ENCODE measurements at regions not wholly inside any gene's neighbourhood (a gene's known extent, or its start where the extent isn't known, plus 50 kb on each side); places are given as distances from the start of the nearest gene placed in this dataset.

DNA sequence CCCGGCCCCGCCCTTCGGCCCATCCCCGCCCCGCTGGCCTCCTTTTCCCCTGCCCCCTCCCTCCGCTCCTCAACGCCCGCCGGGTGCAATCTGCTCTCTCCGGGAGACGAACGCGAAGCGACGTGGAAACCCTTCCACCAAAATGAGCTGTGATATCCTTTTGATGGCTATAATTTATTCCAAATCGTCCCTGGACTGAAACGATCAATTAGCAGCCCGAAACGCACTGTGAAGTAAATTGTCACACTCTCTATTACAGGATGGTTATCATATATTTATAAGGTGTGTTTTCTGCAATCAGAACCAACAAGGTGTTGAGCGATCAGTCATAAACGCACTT lies 134.6 kb upstream of the BARHL2 start:
- Histone ChIP-seq H3K4me1 (ENCODE audit: control insufficient read depth, insufficient read depth, low read length) (0 out of 2 replicates have a peak, but pooled peaks cover 3% of the 10 kb centered on the region), H3K27me3 (ENCODE audit: control insufficient read depth, insufficient read depth, low read length) (no peaks in the 10 kb centered on the region), H3K4me3 (ENCODE audit: low read depth in 2 of 2, low read length in 2 of 2) (peak overlapping the region; percentile 75 to 85), H3K27ac (ENCODE audit: low read length) (peak overlapping the region; percentile 25; the same call in 1 of the 2 replicates), H3K9me3 (ENCODE audit: control insufficient read depth, insufficient read depth, low read depth, low read length) (no peaks in the 10 kb centered on the region), H3K36me3 (ENCODE audit: control insufficient read depth, insufficient read depth, low read length) (no peaks in the 10 kb centered on the region)
- ATAC-seq (no peak; the same call in 1 of the 2 replicates), DNase-seq (ENCODE audit: low read depth, low spot score) (no peak)
- ChIA-PET POLR2A (no interaction called here), CTCF (interaction anchor here (0.6 to 1.4 kb wide), 5 partner anchors 26 to 223 kb away, joined by 3 to 13 read pairs (median 5); no protein-coding TSS in a partner anchor)
- intact Hi-C loops (cut with micrococcal nuclease; ENCODE audit: unreplicated experiment) (loop anchor here (5.0 kb wide), 2 partner anchors 129 to 311 kb away; no protein-coding TSS in a partner anchor), in situ Hi-C loops (cut with HindIII; ENCODE audit: low pct_unique_long_range_greater_than_20kb, low sequenced_read_pairs) (no loop called here)
- BruUV-seq (replicated peaks) = no TSS peak
- TF ChIP-seq, protein P1, sequence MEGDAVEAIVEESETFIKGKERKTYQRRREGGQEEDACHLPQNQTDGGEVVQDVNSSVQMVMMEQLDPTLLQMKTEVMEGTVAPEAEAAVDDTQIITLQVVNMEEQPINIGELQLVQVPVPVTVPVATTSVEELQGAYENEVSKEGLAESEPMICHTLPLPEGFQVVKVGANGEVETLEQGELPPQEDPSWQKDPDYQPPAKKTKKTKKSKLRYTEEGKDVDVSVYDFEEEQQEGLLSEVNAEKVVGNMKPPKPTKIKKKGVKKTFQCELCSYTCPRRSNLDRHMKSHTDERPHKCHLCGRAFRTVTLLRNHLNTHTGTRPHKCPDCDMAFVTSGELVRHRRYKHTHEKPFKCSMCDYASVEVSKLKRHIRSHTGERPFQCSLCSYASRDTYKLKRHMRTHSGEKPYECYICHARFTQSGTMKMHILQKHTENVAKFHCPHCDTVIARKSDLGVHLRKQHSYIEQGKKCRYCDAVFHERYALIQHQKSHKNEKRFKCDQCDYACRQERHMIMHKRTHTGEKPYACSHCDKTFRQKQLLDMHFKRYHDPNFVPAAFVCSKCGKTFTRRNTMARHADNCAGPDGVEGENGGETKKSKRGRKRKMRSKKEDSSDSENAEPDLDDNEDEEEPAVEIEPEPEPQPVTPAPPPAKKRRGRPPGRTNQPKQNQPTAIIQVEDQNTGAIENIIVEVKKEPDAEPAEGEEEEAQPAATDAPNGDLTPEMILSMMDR (IDR thresholded peaks at IDR 0.05) = peak; percentile 70
- no peak for TF ChIP-seq POLR2AphosphoS5 (IDR thresholded peaks at IDR 0.05; ENCODE audit: low read depth, low read length)

DNA sequence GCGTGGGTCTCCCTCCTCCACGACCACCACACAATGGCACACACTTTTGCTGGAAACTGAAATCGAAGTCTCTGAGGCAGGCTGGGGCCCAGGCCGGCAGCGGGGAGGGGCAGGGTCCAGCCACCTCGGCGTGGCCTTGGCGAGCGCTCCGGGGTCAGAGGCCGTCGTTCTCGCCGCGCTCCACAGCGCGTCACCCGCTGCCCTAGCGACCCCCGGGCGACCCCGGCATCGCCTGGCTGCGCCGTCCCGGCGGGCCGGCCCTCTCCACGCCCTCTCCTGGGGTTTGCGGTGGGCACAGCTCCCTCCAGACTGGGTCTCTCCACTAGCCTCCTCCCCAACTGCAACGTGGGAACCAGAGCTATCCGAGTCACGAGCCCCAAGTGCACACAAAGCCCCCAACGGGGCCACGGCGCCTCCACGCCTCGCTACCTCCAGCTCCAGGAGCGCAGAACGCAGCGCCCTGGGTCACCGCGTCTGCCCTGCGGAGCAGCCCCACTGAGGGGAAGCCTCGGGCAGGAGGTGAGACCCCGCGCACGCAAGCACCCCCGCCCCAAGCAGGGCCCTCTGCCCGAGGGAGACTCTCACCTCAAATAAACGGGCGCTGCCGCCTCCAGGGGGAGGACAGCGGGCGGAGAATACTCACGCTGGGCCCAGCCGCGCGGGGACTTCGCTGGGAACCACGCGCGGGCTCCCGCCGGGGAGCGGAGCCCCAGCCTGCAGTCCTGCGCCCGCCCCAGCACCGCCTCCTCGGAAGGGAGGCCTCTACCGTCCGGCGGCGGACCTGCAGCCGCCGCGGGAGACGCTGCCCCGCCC lies 134.0 kb upstream of the BARHL2 start:
- Histone ChIP-seq H3K27me3 (ENCODE audit: control insufficient read depth, insufficient read depth, low read length) (no peaks in the 10 kb centered on the region), H3K9me3 (ENCODE audit: control insufficient read depth, insufficient read depth, low read depth, low read length) (no peaks in the 10 kb centered on the region), H3K4me1 (ENCODE audit: control insufficient read depth, insufficient read depth, low read length) (0 out of 2 replicates have a peak, but pooled peaks cover 3% of the 10 kb centered on the region), H3K4me3 (ENCODE audit: low read depth in 2 of 2, low read length in 2 of 2) (peak overlapping the region; percentile 75 to 85), H3K27ac (ENCODE audit: low read length) (peak overlapping the region; percentile 71), H3K36me3 (ENCODE audit: control insufficient read depth, insufficient read depth, low read length) (no peaks in the 10 kb centered on the region)
- TF ChIP-seq, protein P1 (IDR thresholded peaks at IDR 0.05) = peak; percentile 96
- TF ChIP-seq TCF7L2 (IDR thresholded peaks at IDR 0.05; ENCODE audit: low read depth, low read length) = no peak
- TF ChIP-seq, protein P2, sequence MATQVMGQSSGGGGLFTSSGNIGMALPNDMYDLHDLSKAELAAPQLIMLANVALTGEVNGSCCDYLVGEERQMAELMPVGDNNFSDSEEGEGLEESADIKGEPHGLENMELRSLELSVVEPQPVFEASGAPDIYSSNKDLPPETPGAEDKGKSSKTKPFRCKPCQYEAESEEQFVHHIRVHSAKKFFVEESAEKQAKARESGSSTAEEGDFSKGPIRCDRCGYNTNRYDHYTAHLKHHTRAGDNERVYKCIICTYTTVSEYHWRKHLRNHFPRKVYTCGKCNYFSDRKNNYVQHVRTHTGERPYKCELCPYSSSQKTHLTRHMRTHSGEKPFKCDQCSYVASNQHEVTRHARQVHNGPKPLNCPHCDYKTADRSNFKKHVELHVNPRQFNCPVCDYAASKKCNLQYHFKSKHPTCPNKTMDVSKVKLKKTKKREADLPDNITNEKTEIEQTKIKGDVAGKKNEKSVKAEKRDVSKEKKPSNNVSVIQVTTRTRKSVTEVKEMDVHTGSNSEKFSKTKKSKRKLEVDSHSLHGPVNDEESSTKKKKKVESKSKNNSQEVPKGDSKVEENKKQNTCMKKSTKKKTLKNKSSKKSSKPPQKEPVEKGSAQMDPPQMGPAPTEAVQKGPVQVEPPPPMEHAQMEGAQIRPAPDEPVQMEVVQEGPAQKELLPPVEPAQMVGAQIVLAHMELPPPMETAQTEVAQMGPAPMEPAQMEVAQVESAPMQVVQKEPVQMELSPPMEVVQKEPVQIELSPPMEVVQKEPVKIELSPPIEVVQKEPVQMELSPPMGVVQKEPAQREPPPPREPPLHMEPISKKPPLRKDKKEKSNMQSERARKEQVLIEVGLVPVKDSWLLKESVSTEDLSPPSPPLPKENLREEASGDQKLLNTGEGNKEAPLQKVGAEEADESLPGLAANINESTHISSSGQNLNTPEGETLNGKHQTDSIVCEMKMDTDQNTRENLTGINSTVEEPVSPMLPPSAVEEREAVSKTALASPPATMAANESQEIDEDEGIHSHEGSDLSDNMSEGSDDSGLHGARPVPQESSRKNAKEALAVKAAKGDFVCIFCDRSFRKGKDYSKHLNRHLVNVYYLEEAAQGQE (IDR thresholded peaks at IDR 0.05; ENCODE audit: insufficient read depth in 1 of 2, low read depth in 2 of 2, low read length in 1 of 2) = no peak
- no peak for TF ChIP-seq POLR2AphosphoS5 (IDR thresholded peaks at IDR 0.05; ENCODE audit: low read depth, low read length)
- 0 out of 2 replicates have a peak, but pooled peaks have one; percentile 55 for TF ChIP-seq SIN3A (IDR thresholded peaks at IDR 0.05; ENCODE audit: borderline replicate concordance, insufficient read depth, low read depth, low read length)
- no TSS peak for BruUV-seq (replicated peaks)
- ChIA-PET CTCF (interaction anchor here (0.6 to 1.4 kb wide), 5 partner anchors 25 to 387 kb away, joined by 3 to 13 read pairs (median 4); no protein-coding TSS in a partner anchor), POLR2A (no interaction called here)
- intact Hi-C loops (cut with micrococcal nuclease; ENCODE audit: unreplicated experiment) = loop anchor here (5.0 kb wide), 2 partner anchors 129 to 311 kb away; no protein-coding TSS in a partner anchor
- ATAC-seq = peak; percentile 99
- DNase-seq (ENCODE audit: low read depth, low spot score) = no peak
- in situ Hi-C loops (cut with HindIII; ENCODE audit: low pct_unique_long_range_greater_than_20kb, low sequenced_read_pairs) = no loop called here
